GM21723 (cell line): ENCODE measurements at regions not wholly inside any gene's neighbourhood (a gene's known extent, or its start where the extent isn't known, plus 50 kb on each side); places are given as distances from the start of the nearest gene placed in this dataset.

Source experiments
- ATAC-seq: cut with Tn5 transposase; IDR thresholded peaks from one replicate; pipeline ENCODE4 v1.9.1; 2021; ENCODE audit warnings: mild to moderate bottlenecking, moderate library complexity; ENCODE audit not compliant: unreplicated experiment

DNA sequence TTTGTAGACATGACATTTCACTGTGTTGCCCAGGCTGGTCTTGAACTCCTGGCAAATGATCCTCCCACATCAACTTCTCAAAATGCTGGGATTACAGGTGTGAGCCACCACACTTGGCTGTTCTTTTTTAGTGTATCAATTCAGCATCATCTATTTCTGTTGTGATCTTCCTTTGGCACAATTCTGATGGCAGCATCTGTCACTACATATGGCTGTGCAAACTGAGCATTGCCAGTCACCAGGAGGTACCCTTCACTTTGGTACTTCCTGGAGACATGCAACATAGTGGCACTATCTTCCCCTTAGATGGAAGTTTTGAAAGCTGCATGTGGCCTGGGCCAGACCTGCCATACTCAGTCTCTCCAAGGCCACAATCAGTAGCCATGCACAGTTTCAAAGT, 467.1 kb upstream of the TMPO start:
- ATAC-seq, result no peak

DNA sequence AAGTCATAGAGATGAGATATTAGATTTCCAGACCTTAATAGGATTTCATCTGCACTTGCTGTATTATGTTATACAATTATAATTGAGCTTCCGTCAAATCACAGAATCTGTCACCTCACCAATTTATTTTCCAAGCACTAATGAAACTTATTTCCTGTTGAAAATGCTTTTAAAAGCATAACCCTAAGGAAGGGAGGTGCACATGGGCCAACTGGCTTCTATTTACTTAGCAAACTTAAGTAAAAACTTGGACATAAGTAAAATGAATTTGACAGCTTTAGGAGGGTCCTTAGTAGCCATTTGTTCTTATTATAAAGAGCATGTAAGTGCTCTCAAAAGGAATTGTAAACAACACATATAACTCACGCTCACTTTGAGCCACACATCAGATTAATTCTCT, 462.2 kb upstream of the TMPO start:
- ATAC-seq, result no peak

DNA sequence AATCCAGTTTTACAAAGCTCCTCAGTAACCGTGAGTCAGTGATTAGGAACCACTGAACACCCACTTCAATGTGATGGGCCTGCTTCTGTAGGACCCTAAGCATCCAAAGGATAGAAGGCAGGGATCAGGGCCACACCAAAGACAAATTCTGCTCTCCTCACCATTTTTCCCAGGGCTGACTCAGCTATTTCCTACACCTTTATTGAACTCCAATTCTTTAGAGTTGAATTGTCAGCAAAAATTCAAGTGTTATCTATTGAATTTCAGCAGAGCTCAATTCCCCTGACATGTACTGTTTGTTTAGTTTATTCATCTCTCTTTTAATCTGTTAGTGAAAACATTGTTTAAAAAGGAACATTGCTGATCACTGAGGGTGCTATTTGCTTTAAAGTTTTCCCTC, 457.7 kb upstream of the TMPO start:
- ATAC-seq, result no peak

DNA sequence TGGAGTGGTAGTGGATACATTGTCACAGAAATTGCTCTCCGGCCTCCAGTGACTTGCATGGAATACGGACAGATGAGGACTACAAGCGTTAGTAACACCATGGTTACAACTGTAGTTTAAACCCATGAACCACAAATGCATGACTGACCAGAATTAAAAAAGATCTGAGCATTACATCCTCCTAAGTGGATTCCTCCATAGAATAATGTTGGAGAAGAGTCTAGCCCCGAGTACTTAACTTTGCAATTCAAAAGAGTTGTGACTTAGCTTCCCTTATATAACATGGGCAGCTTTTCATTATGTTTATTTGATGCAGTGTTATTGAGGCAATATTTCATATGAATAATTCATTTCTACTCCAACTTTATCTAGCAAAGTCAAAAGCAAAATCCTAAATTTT, 457.2 kb upstream of the TMPO start:
- ATAC-seq, result no peak

- ATAC-seq, result no peak
These were observed 456.6 kb upstream of the TMPO start for GRCh38 chr12:98058838-98059237.

DNA sequence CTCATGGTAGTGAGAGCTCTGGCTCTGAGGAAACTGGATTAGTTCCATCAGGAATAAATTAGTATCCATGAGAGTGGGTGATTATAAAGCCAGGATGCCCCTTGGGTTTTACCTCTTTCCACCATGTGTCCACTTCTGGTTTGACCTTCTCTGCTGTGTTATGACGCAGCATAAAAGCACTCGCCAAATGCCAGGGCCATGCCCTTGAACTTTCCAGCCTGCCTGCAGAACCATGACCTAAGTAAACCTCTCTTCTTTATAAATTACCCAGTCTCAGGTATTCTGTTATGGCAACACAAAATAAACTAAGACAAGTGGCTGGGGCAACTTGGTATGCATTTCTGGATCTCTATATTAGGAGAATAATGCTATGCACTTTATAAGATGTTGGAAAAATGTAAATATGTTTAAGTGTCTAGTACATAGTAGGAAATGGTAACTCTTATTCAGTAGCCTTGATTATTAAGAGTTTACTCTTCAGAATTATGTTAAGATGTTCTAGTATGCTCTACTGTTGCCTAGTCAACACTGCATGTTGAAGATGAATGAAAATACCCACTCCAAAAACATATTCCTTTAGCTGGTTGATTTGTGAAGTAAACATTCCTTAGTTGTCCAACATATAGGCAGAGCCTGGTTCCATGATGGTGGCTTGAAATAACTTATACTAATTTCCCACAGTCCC, 455.6 kb upstream of the TMPO start:
- ATAC-seq, result no peak

DNA sequence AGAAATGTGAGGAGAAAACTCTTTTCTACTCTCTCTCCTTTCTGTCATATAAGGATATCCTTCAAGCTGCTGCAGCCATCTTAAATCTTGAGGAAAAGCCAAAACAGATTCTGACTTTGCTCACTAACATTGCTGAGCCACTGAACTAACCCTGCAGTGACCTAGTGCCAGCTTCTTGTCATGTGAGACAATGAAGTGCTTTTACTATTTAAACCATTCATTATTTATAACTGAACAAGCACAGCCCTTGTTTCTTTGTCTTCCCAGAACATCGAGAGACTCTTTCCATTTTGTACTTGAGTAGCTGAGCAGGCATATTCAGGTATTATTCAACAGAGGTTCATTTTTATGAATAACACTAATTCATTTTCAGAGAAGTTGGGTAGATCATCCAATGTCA, 455.0 kb upstream of the TMPO start:
- no peak for ATAC-seq

- no peak for ATAC-seq
These were observed 452.7 kb upstream of the TMPO start for GRCh38 chr12:98062464-98063245.

DNA sequence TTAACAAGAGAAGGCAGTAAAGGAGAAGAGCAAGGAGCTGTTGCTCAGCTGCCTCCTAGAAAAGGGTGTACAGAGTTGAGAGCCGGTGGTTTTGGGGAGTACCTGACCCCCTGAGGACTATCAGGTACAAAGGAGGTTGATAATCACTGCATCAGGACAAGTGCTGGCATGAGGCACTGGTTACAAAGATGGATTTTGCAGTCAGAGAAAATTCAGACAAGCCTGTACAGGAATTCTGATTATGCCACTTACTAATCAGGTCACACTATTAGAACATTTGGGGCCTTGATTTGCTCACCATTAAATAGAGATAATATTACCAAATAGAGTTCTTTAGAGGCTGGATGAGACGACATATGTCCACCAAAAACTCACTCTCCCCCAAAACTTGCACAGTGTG, 450.9 kb upstream of the TMPO start:
- ATAC-seq, result no peak

DNA sequence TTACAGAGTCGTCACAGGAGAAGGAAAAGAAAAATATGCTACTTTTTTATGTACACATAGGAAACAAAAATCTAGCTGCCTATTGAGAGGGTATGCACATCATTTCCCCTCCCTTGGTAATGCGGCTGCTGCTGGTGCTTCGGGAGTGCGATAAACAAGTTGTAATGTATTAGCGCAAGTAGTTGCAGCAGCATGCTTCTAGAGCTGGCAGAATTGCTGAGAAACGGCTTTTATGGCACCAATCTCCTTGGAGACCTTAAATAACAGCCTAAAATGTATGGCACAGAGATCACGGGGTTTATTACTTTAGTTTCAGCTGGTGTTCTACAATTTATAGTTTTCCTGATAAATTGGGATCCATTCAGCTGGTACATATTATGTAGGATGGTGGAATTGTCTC, 447.6 kb upstream of the TMPO start:
- ATAC-seq, result no peak

GRCh38 chr12:98073610-98074009, 441.8 kb upstream of the TMPO start:
- ATAC-seq, result no peak

DNA sequence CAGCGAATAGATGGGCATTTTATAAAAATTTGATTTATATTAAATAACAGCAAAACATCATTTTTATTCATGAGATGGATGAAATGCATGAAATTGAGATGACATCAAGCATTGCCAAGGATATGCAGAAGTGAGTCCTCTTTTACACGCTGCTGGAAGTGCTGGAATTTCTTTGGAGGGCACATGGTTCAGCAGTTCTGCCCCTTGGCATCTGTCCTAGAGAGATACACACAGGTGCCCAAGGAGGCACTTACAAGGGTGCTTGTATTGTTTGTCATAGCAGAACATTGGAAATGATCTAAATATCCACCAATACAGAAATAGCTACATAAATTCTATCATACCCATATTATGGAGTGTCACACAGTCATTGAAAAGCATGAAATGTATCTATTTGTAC, 441.1 kb upstream of the TMPO start:
- no peak for ATAC-seq

- ATAC-seq, result no peak
These were observed 431.0 kb upstream of the TMPO start for GRCh38 chr12:98084391-98084790.

- ATAC-seq, result no peak
These were observed 430.2 kb upstream of the TMPO start for GRCh38 chr12:98085046-98085755.

- ATAC-seq, result no peak
These were observed 424.7 kb upstream of the TMPO start for GRCh38 chr12:98090731-98091130.

DNA sequence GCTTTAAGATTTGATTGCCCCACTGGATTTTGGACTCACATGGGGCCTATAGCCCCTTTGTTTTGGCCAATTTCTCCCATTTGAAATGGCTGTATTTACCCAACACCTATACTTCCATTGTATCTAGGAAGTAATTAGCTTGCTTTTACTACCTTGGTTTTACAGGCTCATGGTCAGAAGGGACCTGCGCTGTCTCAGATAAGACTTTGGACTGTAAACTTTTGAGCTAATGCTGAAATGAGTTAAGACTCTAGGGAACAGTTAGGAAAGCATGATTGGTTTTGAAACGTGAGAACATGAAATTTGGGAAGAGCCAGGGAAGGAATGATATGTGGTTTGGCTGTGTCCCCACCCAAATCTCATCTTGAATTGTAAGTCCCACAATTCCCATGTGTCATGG, 419.0 kb upstream of the TMPO start:
- ATAC-seq, result no peak

DNA sequence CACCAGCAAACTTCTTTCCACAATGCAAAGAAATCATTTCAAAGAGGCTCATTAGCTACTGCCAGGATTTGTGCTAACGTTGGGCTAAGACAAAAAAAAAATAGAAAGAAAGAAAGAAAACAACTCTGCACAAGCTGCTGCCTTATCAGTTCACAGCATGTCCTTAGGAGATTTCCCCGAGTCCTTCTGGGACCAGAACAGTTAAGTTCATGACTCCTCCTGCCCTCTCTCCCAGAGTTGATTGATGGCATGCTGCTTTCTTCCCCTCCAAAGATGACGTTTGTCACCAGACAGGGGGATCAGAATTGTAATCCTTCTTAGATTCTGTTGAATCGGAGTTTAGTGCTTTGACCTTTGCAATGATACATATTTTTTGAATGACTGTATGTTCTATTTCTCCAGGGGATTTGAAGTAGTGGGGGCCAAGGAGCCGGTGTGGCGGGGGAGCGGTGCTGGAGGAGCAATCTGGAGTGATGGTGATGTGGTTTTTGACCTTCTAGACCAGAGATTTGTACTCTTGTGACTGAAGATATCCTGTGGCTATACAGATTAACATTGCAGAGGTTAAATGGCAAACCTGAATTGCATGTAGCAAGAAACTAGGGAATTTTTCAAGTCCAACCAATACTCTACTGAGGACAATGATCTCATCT, 409.2 kb upstream of the TMPO start:
- ATAC-seq, result no peak

DNA sequence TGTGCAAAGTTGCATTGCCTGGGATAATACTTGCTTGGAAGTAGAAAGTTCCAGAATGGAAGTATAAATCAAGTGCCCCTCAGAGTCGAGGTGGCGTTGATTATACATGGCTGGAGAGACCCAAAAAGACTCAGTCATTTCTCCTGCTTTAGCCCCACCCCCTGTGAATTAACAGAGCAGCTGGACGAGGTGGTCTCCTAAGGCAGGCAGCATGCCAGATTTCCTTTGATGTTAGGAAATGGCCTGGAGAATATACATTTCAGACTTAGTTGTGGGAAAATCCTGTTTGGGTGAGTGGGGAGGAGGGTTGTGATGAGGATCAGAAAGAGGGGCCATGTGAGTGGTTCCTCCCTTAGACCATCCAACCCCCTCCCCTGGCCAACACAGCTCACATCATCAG, 406.1 kb upstream of the TMPO start:
- no peak for ATAC-seq

DNA sequence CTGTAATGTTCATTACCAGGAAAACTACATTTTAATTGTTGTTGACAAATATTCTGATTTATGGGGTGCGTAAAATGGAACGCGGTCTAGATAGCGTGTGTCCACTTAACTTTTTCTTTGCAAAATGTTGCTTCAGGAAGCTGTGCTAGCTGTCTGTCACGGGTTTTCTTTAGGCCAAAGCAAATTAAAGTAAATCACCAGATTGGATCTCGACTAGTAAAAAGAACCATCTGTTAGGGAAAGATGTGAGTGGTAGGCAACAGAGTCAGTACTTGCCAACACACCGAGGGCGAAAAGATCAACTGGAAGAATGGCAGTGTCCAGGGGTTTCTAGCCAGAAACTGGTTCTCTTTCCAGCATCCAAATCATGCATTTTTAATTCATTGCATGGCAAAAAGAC, 404.9 kb upstream of the TMPO start:
- ATAC-seq, result no peak

GRCh38 chr12:98113548-98113947, 401.8 kb upstream of the TMPO start:
- ATAC-seq, result no peak

DNA sequence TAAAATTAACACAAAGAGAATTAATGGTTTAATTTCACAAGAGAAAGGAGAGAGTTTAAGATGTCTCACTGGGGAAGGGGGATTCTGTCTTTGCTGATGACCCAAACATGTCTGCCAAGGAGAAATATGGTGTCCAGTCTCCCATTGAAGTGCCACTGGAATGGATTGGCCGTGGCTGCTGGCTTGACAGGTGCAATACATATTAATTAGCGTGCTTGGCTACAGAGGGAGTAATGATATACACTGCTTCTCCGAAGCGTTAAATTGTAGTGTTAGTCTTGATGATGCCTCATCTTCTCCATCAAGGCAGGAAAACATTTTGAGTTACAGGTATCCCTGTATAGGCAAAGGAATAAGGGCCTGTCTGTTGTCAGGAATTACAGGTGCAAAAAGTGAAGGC, 393.4 kb upstream of the TMPO start:
- ATAC-seq, result no peak

DNA sequence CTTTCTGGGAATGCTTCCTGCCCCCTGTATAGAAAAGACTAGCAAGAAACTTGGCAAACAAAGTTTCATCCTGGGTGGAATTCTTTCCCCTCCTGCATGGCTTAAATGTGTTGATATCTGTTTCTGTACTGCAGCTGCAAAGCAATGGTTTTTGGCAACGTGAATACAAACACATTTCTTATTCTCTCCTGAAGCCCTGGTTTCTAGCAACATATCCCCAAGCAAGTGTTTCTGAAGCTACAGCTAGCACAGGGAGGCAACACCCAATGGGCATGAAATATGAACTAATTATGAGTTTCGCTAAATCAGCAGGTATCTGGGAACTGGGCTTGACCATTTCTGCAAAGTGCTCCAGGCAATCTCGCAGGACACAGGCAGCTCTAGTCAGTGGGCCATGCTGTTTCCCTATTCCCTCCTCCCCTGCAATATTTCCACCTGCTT, 392.3 kb upstream of the TMPO start:
- ATAC-seq, result no peak
